ENCODE measurements at regions not wholly inside any gene's neighbourhood (a gene's known extent, or its start where the extent isn't known, plus 50 kb on each side); places are given as distances from the start of the nearest gene placed in this dataset.

DNA sequence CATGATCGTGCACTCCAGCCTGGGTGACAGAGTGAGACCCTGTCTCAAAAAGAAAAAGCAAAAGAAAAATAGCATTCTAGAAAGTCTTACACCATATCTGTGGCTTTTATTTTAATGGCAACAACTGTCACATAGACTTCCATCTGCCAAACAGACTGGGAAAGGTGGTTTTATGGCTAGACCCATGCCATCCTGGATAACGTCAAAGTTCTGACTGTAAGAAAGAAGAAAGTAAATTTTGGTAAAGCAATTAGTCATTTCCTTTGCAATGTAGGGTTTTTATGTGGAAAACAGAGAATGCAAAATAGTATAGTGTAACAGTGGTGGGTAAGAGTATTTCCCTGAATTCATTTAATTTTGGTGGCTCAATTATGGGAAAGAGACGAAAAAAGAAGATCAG, 75.5 kb upstream of the BARX2 start:
- TF ChIP-seq CTCF (IDR thresholded peaks at IDR 0.05), result no peak
- 76 to 86% methylated on average over 3 of the region's 3 CpGs for WGBS, 2 donors
- no peaks in the 10 kb centered on the region for H3K36me3 ChIP-seq
- intact Hi-C loops (cut with DNase I), result no loop called here
- no peak overlapping the region for H3K4me3 ChIP-seq
- no peak for ATAC-seq
- no peak overlapping the region for H3K27ac ChIP-seq
- H3K27me3 ChIP-seq, result peaks cover 0 to 12% (median 6%) of the 10 kb centered on the region in 7 donors
- DNase-seq, result no peak
- no peaks in the 10 kb centered on the region for H3K9me3 ChIP-seq
- H3K4me1 ChIP-seq, result no peaks in the 10 kb centered on the region

DNA sequence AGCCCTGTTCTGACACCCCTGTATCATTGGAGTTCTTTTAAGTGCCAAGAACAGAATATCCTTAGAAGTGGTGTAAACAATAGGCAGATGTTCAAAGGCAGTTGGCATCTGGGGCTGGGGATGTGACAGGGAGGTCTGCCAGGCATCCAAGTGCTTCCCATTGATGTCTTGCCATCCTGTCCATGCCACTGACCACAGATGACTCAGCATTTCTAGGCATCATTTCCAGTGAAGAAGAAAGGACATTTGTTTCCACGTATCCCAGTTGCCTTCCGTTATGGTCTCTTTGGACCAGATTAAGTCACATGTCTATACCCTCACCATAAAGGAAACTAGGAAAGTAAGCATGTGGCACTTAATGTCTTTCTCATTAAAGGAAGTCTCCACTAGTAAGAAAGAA, 76.7 kb upstream of the BARX2 start:
- Histone ChIP-seq H3K9me3 (no peaks in the 10 kb centered on the region), H3K4me3 (no peak overlapping the region), H3K27me3 (peaks cover 0 to 12% (median 6%) of the 10 kb centered on the region in 7 donors), H3K4me1 (no peaks in the 10 kb centered on the region), H3K27ac (no peak overlapping the region), H3K36me3 (no peaks in the 10 kb centered on the region)
- no peak for DNase-seq
- no peak for TF ChIP-seq CTCF (IDR thresholded peaks at IDR 0.05)
- no peak for ATAC-seq
- 74 to 81% methylated on average over 2 of the region's 2 CpGs for WGBS, 2 donors
- intact Hi-C loops (cut with DNase I), result no loop called here

GRCh38 chr11:129295746-129296145, 79.9 kb upstream of the BARX2 start:
- intact Hi-C loops (cut with DNase I), result no loop called here

DNA sequence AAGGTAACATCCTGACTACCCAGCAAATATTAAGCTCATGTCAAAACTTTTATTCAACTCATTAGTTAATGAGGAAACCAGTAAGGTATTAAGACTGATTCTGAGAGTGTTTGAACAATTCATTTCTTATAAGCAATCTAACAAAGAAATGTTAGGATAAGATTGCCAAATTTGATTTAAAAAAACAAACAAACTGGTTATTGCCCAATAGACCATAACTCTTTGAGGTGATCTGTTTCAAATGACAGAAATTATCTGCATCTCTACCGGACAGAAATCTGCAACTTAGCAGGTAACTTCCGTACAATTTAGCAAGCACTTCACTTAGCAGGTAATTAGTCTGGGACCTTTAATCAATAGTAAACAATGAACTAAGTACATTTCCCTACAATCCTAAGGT, 82.9 kb upstream of the BARX2 start:
- no peaks in the 10 kb centered on the region for H3K4me1 ChIP-seq
- H3K36me3 ChIP-seq, result no peaks in the 10 kb centered on the region
- H3K9me3 ChIP-seq, result no peaks in the 10 kb centered on the region
- no peak for DNase-seq
- intact Hi-C loops (cut with DNase I), result no loop called here
- H3K4me3 ChIP-seq, result no peak overlapping the region
- 44 to 70% methylated on average over 2 of the region's 2 CpGs for WGBS, 2 donors
- ATAC-seq, result no peak
- H3K27ac ChIP-seq, result no peak overlapping the region
- peaks cover 0 to 16% (median 9%) of the 10 kb centered on the region in 7 donors for H3K27me3 ChIP-seq
- TF ChIP-seq CTCF (IDR thresholded peaks at IDR 0.05), result no peak

More at GRCh38 chr11:129295746-129296145, 79.9 kb upstream of the BARX2 start:
- Histone ChIP-seq H3K4me3 (no peak overlapping the region), H3K9me3 (no peaks in the 10 kb centered on the region), H3K36me3 (no peaks in the 10 kb centered on the region), H3K27ac (no peak overlapping the region), H3K27me3 (peaks cover 0 to 14% (median 6%) of the 10 kb centered on the region in 7 donors), H3K4me1 (no peaks in the 10 kb centered on the region)
- TF ChIP-seq CTCF (IDR thresholded peaks at IDR 0.05), result no peak
- ATAC-seq, result no peak
- DNase-seq, result no peak
- WGBS, 2 donors, result 55 to 60% methylated on average over 5 of the region's 5 CpGs
